Left forelimb (tissue), 1 donor: ENCODE measurements at regions not wholly inside any gene's neighbourhood (a gene's known extent, or its start where the extent isn't known, plus 50 kb on each side); places are given as distances from the start of the nearest gene placed in this dataset.
"Not testable (repeated sequence)": the region's sequence is repeated elsewhere in the genome, so short reads cannot be mapped to it uniquely, and the experiment has no call there.

ENCODE experiments used
- DNase-seq: peaks from one replicate; pipeline ENCODE4 v3.0.0-alpha.2; 2018; ENCODE audit warnings: low spot score

- no peak for DNase-seq
These were observed 128.0 kb downstream of the TENT5A start for GRCh38 chr6:81624453-81624852.

DNA sequence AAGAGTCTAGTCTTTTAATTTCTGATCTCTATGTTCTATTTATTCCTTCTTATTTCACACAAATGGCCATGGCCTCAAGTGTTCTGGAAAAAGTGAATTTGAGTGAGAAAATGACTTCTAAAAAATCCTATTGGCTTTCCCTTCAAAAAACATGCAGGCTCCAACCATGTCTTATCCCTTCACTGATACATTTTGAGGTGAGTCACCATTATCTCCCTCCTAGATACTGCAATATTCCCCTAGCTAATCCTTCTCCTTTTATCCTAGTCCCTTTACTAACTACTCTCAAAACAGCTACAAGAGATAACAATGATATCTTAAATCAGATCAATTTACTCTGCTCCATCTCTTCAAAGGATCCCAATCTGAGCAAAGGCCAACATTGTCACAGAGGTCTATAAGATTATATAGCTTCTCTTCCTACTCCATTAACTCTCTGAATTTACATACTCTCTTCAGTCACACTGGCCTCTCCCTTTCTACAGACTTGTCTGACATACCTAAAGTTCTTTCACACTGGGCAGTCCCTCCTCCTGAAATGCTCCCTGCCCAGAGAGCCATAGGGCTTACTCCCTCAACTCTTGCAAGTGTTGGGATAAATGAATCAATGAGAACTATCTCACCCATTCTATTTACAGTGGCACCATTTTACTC, 129.2 kb downstream of the TENT5A start:
- no peak for DNase-seq

- no peak for DNase-seq
These were observed 130.6 kb downstream of the TENT5A start for GRCh38 chr6:81621816-81622395.

DNA sequence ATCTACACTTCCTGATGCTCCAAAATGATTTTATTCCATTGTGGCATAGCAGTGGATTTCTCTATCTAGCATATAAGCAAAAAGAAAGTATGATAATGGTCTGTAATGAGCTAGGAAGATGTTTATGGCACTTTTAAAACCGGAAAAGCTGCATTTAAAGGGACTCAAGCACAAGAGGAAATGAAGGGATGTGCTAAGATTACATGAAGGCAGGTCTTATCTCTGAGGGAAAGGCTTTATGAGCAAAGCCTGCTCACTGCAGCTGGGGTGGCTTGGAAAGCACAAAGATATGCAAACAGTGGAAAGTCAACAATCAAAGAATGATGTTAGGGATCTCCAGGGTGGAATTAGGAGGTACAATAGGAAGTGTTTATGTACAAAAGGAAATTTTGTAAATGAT, 138.2 kb downstream of the TENT5A start:
- no peak for DNase-seq

DNA sequence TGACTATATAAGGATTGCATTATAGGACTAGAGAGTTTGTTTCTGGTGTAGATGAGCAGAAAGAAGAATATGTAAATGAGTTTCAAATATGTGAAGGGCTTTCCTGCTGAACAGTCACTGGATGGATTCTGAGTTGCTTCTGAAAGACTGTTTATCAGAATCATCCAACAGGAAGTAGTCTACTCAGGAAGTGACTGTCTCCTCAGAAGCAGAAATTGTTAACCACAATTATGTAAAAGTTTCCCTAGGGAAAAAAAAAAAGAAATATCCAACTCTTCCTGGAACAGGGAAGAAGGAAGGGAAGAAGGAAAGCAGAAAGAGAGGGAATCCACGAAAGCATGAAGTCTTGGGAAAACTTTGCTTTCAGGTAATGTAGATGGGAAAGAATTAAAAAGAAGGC, 138.9 kb downstream of the TENT5A start:
- no peak for DNase-seq

- DNase-seq: no peak
These were observed 140.3 kb downstream of the TENT5A start for GRCh38 chr6:81612136-81612535.

- no peak for DNase-seq
These were observed 142.7 kb downstream of the TENT5A start for GRCh38 chr6:81609736-81610135.

DNA sequence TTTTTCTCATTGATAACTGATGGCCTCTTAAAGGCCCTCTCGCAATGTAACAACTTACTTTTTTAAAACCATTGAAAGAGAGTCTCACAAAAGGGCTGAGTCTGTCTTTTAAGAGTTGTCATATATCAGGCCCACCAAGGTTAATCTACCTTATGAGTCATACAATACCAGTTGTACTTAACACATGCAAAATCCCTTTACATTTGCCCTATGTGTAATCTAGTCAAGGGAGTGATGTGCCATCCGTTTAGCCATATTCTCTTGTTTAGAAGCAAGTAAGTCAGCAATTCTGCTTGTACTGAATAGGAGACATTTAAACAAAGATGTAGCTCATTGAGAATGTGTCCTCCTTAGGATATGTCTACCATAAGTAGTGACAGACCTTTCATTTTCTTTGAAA, 143.7 kb downstream of the TENT5A start:
- no peak for DNase-seq

DNA sequence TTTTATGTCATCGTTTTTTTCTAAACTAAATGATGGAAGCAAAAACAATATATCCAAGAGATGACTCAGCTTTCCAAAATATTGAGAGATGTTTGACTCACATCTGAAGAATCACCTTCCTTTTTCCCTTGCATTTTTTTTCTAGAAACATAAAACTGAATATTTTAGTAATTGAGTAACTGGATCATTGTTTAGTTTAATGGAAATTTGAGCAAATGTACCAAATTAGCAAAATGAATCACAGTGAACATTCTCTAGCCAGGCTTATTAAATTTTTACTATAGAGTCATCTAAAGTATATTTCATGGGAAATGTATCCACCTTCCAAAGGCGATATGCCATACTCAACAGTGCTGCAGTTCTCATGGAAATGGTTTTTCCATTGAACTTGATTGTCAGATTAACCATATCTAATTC, 145.5 kb downstream of the TENT5A start:
- DNase-seq: no peak

DNA sequence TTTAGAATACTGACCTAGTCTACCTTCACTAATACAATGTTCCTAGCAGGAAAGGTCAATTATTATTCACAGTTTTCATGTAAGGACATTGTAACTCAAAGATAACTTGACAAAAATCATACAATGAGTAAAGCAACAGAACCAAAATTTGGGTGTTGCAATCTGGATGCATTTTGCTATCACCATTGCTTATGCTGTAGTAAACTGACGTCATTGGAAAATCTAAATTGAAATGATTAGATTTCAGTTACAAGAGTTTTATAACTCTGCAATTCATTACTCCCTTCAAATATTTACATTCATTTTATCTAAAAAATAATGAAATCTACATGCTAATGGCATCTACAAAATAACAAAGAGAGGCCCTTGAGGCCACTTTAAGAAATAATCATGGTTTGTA, 147.0 kb downstream of the TENT5A start:
- no peak for DNase-seq

DNA sequence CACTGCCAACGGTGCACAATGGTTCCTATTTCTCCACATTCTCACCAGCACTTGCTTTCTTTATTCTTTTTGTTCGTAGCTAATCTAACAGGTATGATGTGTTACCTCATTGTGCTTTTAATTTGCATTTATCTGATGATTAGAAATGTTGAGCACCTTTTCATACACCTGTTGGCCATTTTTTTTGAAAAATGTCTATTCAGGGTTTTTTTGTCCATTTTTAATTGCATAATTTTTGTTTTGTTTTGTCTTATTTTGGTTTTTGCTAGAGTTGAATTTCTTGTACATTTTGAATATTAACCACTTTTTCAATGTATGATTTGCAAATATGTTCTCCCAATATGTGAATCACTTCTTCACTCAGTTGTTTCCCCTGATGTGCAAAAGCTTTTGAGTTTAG, 150.6 kb downstream of the TENT5A start:
- no peak for DNase-seq

DNA sequence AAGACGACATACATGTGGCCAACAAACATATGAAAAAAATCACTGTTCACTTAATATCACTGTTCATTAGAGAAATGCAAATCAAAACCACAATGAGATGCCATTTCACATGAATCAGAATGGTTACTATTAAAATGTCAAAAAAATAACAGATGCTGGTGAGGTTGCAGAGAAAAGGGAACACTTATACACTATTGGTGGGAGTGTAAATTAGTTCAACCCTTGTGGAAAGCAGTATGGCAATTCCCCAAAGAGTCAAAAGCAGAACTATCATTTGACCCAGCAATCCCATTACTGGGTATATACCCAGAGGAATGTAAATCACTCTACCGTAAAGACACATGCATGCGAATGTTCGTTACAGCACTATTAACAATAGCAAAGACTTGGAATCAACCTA, 152.0 kb downstream of the TENT5A start:
- DNase-seq: not testable (repeated sequence)

DNA sequence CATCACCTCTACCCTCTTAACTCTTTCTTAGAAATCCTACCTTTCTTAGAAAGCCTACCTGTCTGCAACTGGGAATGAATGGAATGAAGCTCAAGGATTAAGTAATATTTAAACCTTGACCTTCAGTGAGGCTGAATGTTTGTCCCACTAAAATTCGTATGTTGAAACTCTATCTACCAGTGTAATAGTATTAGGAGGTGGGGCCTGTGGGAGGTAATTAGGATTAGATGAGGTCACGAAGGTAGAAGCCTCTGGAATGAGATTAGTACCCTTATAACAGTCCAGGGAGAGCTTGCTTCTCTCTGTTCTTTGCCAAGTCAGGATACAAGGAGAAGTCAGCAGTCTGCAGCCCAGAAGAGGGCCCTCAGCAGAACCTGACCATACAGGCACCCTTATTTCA, 158.0 kb downstream of the TENT5A start:
- DNase-seq: no peak

GRCh38 chr6:81590314-81590691, 162.2 kb downstream of the TENT5A start:
- DNase-seq: no peak

- no peak for DNase-seq
These were observed 162.8 kb downstream of the TENT5A start for GRCh38 chr6:81589465-81590313.

DNA sequence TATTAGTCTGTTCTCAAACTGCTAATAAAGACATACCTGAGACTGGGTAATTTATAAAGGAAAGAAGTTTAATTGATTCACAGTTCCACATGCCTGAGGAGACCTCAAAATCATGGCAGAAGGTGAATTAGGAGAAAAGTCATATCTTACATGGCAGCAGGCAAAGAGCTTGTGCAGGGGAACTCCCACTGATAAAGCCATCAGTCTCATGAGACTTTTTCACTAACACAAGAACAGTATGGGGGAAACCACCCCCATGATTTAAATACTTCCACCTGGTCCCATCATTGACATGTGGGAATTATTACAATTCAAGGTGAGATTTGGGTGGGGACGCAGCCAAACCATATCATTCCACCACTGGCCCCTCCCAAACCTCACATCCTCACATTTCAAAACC, 166.8 kb downstream of the TENT5A start:
- DNase-seq: not testable (repeated sequence)

DNA sequence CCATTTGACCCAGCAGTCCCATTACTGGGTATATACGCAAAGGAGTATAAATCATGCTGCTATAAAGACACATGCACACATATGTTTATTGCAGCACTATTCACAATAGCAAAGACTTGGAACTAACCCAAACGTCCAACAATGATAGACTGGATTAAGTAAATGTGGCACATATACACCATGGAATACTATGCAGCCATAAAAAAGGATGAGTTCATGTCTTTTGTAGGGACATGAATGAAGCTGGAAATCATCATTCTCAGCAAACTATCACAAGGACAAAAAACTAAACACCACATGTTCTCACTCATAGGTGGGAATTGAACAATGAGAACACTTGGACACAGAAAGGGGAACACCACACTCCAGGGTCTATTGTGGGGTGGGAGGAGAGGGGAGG, 168.3 kb downstream of the TENT5A start:
- DNase-seq: not testable (repeated sequence)

GRCh38 chr6:81575442-81575841, 177.0 kb downstream of the TENT5A start:
- no peak for DNase-seq

GRCh38 chr6:81572020-81572419, 180.5 kb downstream of the TENT5A start:
- no peak for DNase-seq

- DNase-seq: no peak
These were observed 181.8 kb downstream of the TENT5A start for GRCh38 chr6:81570681-81571080.

- no peak for DNase-seq
These were observed 183.5 kb downstream of the TENT5A start for GRCh38 chr6:81568973-81569372.

DNA sequence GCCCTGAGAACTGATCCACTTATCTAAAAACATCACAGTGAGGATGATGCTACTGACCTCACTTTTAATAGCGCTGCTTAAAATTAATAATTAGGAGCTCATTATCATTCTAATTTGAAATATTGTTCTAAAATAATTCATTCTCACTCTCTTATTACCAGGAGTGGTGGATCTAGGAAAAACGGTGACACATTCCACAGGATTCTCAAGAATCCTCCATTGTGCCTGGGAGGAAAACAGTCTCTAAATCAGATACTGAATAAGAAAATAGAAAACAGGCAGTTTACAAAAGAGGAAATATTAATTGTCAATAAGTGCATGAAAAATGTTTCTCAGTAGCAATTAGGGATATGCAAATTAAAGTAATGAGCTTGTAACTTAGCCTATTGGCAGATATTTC, 187.4 kb downstream of the TENT5A start:
- DNase-seq: no peak

DNA sequence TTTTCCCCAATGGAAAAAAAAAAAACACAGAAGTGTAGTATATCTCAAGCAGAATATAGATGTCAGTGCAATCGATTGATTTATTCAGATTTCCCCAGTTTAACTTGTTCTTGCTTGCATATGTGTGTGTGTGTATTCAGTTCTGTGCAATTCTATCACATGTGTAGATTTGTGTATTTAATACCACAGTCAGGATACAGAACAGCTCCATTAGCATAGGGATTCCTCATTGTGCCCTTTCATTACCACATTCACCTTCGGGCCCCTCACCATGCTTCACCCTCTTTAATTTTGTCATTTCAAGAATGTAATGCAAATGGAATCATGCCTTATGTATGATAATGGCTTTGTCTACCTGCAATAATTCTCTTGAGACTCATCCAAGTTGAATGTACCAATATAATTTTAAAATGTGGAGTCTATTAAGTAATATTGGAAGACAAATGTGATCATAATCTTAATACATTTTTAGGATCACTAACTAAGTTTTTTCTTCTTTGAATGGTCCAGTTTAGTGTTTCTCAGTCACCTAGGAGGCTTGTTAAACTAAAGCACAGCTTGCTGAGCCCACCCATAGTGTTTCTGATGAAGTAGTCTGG, 187.9 kb downstream of the TENT5A start:
- DNase-seq: no peak
